Esophagus squamous epithelium (tissue), 5 donors: ENCODE measurements at regions not wholly inside any gene's neighbourhood (a gene's known extent, or its start where the extent isn't known, plus 50 kb on each side); places are given as distances from the start of the nearest gene placed in this dataset.

ENCODE experiments used
- DNase-seq: peaks from one replicate; lab custom pipeline; 2025; lab: John Stamatoyannopoulos, UW
- H3K27ac ChIP-seq, 4 donors: fragments of 200-600 bp; sonication (generic); one replicate each; pipeline ENCODE4 v1.5.1; 2016 to 2019; ENCODE audit warnings: mild to moderate bottlenecking in 1 of 4
- H3K27me3 ChIP-seq, 4 donors: fragments of 200-600 bp; sonication (generic); 1 replicate in 3 of 4; 2 replicates in 1 of 4; pipeline versions ENCODE4 v1.5.1 to v1.6.0; 2017 to 2021; ENCODE audit warnings: antibody characterized with exemption in 1 of 4
- H3K36me3 ChIP-seq, 3 donors: fragments of 200-600 bp; sonication (generic); one replicate each; pipeline ENCODE4 v1.5.1; 2016 to 2019
- H3K4me1 ChIP-seq, 3 donors: fragments of 200-600 bp; sonication (generic); one replicate each; pipeline ENCODE4 v1.5.1; 2017 to 2019
- H3K4me3 ChIP-seq, 4 donors: fragments of 200-600 bp; sonication (generic); 1 replicate in 3 of 4; 2 replicates in 1 of 4; pipeline ENCODE4 v1.5.1; 2016 to 2019; ENCODE audit warnings: mild to moderate bottlenecking in 2 of 4, moderate library complexity in 1 of 4
- H3K9me3 ChIP-seq, 3 donors: fragments of 200-600 bp; sonication (generic); one replicate each; pipeline ENCODE4 v1.5.1; 2016 to 2019
- CTCF ChIP-seq, 6 experiments: fragments of 450-650 bp in 4 of 6; fragments of 200-600 bp in 2 of 6; sonication (generic) in 2 of 6; IDR thresholded peaks; one replicate each; pipeline ENCODE4 v1.5.1; 2016 to 2019; ENCODE audit warnings: antibody characterized with exemption in 6 of 6, mild to moderate bottlenecking in 4 of 6, moderate library complexity in 4 of 6
- POLR2A ChIP-seq, 4 donors: fragments of 450-650 bp; IDR thresholded peaks; one replicate each; pipeline ENCODE4 v1.6.1; 2017; ENCODE audit warnings: antibody characterized with exemption in 4 of 4, mild to moderate bottlenecking in 4 of 4, moderate library complexity in 3 of 4
- WGBS, 2 donors: methylation state at CpG; one replicate each; pipeline ENCODE4 v1.1.5; 2018; 5-methylcytosine and 5-hydroxymethylcytosine counted together
- intact Hi-C: fragments of 100-400 bp; cut with DNase I; formaldehyde crosslinking; loops from one replicate; pipeline ENCODE4 v1.15.0; 2022
- donor health status: DM: yes; HTN: yes; CAD: no.

DNA sequence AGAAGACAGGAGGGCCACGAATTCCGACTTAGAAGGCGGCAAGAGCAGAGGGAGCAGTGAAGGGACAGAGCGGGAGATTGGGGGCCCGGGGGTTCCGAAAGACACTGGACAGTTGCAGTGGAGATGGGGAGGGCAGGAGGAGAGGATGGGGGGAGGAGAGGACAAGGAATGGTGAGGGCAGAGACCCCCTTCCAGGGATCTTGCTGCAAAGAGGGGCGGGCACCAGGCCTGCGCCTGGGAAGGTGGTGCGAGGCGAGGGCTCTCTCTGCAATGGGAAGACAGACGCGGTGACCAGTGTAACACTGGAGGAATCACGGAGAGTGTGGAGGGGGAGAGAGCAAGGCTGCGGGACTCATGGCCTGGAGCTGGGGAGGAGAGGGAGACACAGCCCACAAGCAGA is 185.2 kb downstream of the RBFOX3 start:
- no peak overlapping the region for H3K4me3 ChIP-seq
- WGBS, 2 donors = 82 to 85% methylated on average over 14 of the region's 14 CpGs
- DNase-seq = no peak
- no peaks in the 10 kb centered on the region for H3K9me3 ChIP-seq
- TF ChIP-seq POLR2A (IDR thresholded peaks at IDR 0.05) (no peak), CTCF (IDR thresholded peaks at IDR 0.05) (no peak)
- H3K27me3 ChIP-seq = peaks cover 0 to 68% (median 0%) of the 10 kb centered on the region in 4 donors
- H3K36me3 ChIP-seq = no peaks in the 10 kb centered on the region
- no peaks in the 10 kb centered on the region for H3K4me1 ChIP-seq
- no peak overlapping the region for H3K27ac ChIP-seq
- intact Hi-C loops = no loop called here

- peaks cover 0 to 66% (median 0%) of the 10 kb centered on the region in 4 donors for H3K27me3 ChIP-seq
- peaks cover 3 to 5% (median 5%) of the 10 kb centered on the region in 3 donors for H3K4me1 ChIP-seq
- TF ChIP-seq POLR2A (IDR thresholded peaks at IDR 0.05) = no peak
- no peaks in the 10 kb centered on the region for H3K9me3 ChIP-seq
- DNase-seq = no peak
- no peak overlapping the region for H3K4me3 ChIP-seq
- intact Hi-C loops = no loop called here
- no peaks in the 10 kb centered on the region for H3K36me3 ChIP-seq
- no peak overlapping the region for H3K27ac ChIP-seq
- 30 to 54% methylated on average over 3 to 9 of the region's 9 CpGs for WGBS, 2 donors
Observed at GRCh38 chr17:79424471-79425185, 186.2 kb downstream of the RBFOX3 start.

DNA sequence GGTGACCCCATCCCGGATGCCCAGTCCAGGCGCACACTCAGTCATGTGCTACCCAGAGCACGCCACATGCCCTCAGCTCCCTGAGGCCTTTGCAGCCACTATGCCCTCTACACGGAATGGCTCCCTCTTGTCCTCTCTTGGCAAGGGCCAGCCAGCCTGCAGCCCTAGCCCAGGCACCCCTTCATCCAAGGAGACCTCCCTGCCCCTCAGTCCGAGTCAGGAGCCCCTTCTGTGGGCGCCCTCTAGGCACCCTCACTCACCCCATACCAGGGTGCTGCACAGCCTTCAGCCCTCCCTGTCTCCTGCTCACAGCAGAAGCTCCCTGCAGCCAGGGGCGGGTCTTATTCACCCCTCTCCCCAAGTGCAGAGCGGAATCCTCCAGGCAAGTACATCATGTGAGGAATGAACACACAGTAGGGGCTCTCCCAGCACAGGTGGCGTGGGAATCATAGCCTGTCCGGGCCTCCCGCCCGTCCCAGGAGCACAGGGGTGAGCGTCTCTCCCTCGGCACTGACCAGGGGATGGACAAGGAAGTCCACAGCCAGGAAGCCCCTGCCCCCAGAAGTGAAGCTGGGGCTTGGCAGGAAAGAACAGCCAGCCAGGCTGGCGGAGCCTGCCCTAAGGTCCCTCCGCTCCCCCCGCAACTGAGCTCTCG is 186.9 kb downstream of the RBFOX3 start:
- TF ChIP-seq CTCF (IDR thresholded peaks at IDR 0.05) (no peak), POLR2A (IDR thresholded peaks at IDR 0.05) (no peak)
- Histone ChIP-seq H3K4me1 (peaks cover 3 to 5% (median 5%) of the 10 kb centered on the region in 3 donors), H3K27me3 (peaks cover 0 to 67% (median 0%) of the 10 kb centered on the region in 4 donors), H3K36me3 (no peaks in the 10 kb centered on the region), H3K4me3 (no peak overlapping the region), H3K27ac (no peak overlapping the region), H3K9me3 (no peaks in the 10 kb centered on the region)
- intact Hi-C loops = no loop called here
- no peak for DNase-seq
- 73 to 100% methylated on average over 1 to 6 of the region's 18 CpGs for WGBS, 2 donors

- no peak for DNase-seq
- WGBS, 2 donors = 67 to 80% methylated on average over 3 to 12 of the region's 15 CpGs
- Histone ChIP-seq H3K4me1 (peaks cover 3 to 5% (median 5%) of the 10 kb centered on the region in 3 donors), H3K27me3 (peaks cover 0 to 61% (median 0%) of the 10 kb centered on the region in 4 donors), H3K9me3 (no peaks in the 10 kb centered on the region), H3K36me3 (no peaks in the 10 kb centered on the region), H3K27ac (no peak overlapping the region), H3K4me3 (no peak overlapping the region)
- TF ChIP-seq CTCF (IDR thresholded peaks at IDR 0.05) = no peak
- no peak for TF ChIP-seq POLR2A (IDR thresholded peaks at IDR 0.05)
- intact Hi-C loops = no loop called here
Observed at GRCh38 chr17:79422236-79422635, 188.6 kb downstream of the RBFOX3 start.

- TF ChIP-seq POLR2A (IDR thresholded peaks at IDR 0.05) (no peak), CTCF (IDR thresholded peaks at IDR 0.05) (no peak)
- 20 to 71% methylated on average over 6 to 7 of the region's 19 CpGs for WGBS, 2 donors
- DNase-seq = no peak
- Histone ChIP-seq H3K36me3 (no peaks in the 10 kb centered on the region), H3K4me1 (peaks cover 3 to 5% (median 5%) of the 10 kb centered on the region in 3 donors), H3K27ac (no peak overlapping the region), H3K9me3 (no peaks in the 10 kb centered on the region), H3K27me3 (peaks cover 0 to 68% (median 0%) of the 10 kb centered on the region in 4 donors), H3K4me3 (no peak overlapping the region)
- intact Hi-C loops = no loop called here
Observed at GRCh38 chr17:79420318-79421243, 190.3 kb downstream of the RBFOX3 start.
